ENCODE measurements at regions not wholly inside any gene's neighbourhood (a gene's known extent, or its start where the extent isn't known, plus 50 kb on each side); places are given as distances from the start of the nearest gene placed in this dataset.

DNA sequence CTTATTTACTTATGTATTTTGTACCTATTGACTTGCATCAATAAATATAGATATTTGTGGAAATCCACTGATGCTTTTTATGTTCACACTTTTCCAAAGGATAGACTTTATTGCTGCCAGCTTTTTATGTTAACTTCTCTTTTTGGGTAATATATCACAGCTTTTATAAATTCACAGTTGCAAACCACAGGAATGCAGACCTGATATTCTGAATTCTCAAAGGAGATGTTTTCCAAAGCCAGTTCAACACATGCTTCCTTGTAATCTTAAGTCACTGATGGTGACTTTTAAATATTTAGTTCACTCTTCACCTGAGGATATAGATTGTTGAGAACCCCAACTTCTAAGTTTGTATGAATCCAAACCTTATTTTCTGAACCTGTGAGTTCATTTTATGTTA is 223.4 kb upstream of the PRR16 start:
- TF ChIP-seq SUZ12 (IDR thresholded peaks at IDR 0.05; ENCODE audit: extremely low read depth, insufficient read depth, insufficient read length) (no peak), ZNF274 (IDR thresholded peaks at IDR 0.05; ENCODE audit: low read depth, low read length) (no peak)
